H1 (cell line): ENCODE measurements at regions not wholly inside any gene's neighbourhood (a gene's known extent, or its start where the extent isn't known, plus 50 kb on each side); places are given as distances from the start of the nearest gene placed in this dataset.

Experiments
- CTCF ChIA-PET: fragments of 300-600 bp; sonication (Branson Sonifier 250); formaldehyde crosslinking; loops from one replicate; lab custom pipeline; 2021; ENCODE audit not compliant: partially characterized antibody; lab: Charles Lee
- POLR2A ChIA-PET: fragments of 300-600 bp; sonication (Branson Sonifier 250); formaldehyde crosslinking; loops from one replicate; lab custom pipeline; 2021; ENCODE audit warnings: inconsistent platforms; ENCODE audit not compliant: partially characterized antibody; lab: Charles Lee
- DNase-seq, 2 experiments: peaks; one replicate each; pipeline versions ENCODE4 v3.0.0 to v3.0.0-alpha.2; 2010 to 2022; ENCODE audit warnings: low spot score in 2 of 2, low read depth in 1 of 2, mixed read lengths in 1 of 2
- FAIRE-seq: peaks from 2 replicates; lab custom pipeline; 2011; peaks lifted over from hg19 to GRCh38; lab: Jason Lieb, UNC
- H2AFZ ChIP-seq: 2 replicates; pipeline ENCODE4 v1.8.1; 2012; ENCODE audit warnings: low read length, inconsistent platforms
- H2AK5ac ChIP-seq: 2 replicates; pipeline ENCODE4 v1.6.1; 2013; ENCODE audit warnings: low read depth, low read length
- H2BK120ac ChIP-seq: replicated peaks from 2 replicates; pipeline ENCODE3; 2013; ENCODE audit warnings: low read depth, low read length, inconsistent platforms
- H2BK12ac ChIP-seq: 2 replicates; pipeline ENCODE4 v1.6.1; 2013; ENCODE audit warnings: low read depth, low read length
- H2BK15ac ChIP-seq: 2 replicates; pipeline ENCODE4 v1.6.1; 2013; ENCODE audit warnings: low read length
- H2BK20ac ChIP-seq: 2 replicates; pipeline ENCODE4 v1.6.1; 2013; ENCODE audit warnings: low read length
- H2BK5ac ChIP-seq: 2 replicates; pipeline ENCODE4 v1.6.1; 2013; ENCODE audit warnings: low read depth, low read length
- H3K14ac ChIP-seq: 2 replicates; pipeline ENCODE4 v1.6.1; 2013; ENCODE audit warnings: inconsistent platforms; ENCODE audit not compliant: insufficient read length
- H3K18ac ChIP-seq: 2 replicates; pipeline ENCODE4 v1.6.1; 2013; ENCODE audit warnings: low read length; ENCODE audit errors: extremely low read depth
- H3K23ac ChIP-seq: 2 replicates; pipeline ENCODE4 v1.6.1; 2013; ENCODE audit warnings: inconsistent platforms; ENCODE audit not compliant: insufficient read length
- H3K23me2 ChIP-seq: 2 replicates; pipeline ENCODE4 v1.6.1; 2013; ENCODE audit warnings: low read depth, low read length
- H3K27ac ChIP-seq: 2 replicates; pipeline ENCODE4 v1.6.1; 2011; ENCODE audit warnings: low read depth, low read length, inconsistent platforms
- H3K27me3 ChIP-seq, 4 experiments: replicated peaks in 1 of 4; 1 replicate in 1 of 4; 2 replicates in 3 of 4; pipeline versions ENCODE4 v1.6.1 to v1.8.1; 2011 to 2013; ENCODE audit warnings: low read length in 3 of 4, mild to moderate bottlenecking in 3 of 4, inconsistent platforms in 2 of 4, mixed read lengths in 2 of 4, moderate library complexity in 1 of 4; ENCODE audit not compliant: control insufficient read depth in 3 of 4, insufficient read depth in 3 of 4; ENCODE audit errors: extremely low read depth in 1 of 4
- H3K36me3 ChIP-seq, 4 experiments: 2 replicates each; pipeline versions ENCODE4 v1.6.1 to v1.8.1; 2011 to 2013; ENCODE audit warnings: mild to moderate bottlenecking in 4 of 4, low read length in 3 of 4, moderate library complexity in 2 of 4, control low read depth in 1 of 4, inconsistent platforms in 1 of 4; ENCODE audit not compliant: insufficient read depth in 4 of 4, control insufficient read depth in 2 of 4
- H3K4ac ChIP-seq: replicated peaks from 2 replicates; pipeline ENCODE3; 2013; ENCODE audit warnings: low read length, low read depth, mixed read lengths, inconsistent platforms; ENCODE audit not compliant: insufficient read length
- H3K4me1 ChIP-seq, 4 experiments: replicated peaks in 1 of 4; 1 replicate in 1 of 4; 2 replicates in 3 of 4; pipeline versions ENCODE4 v1.6.1 to v1.8.1; 2011 to 2013; ENCODE audit warnings: low read length in 3 of 4, inconsistent platforms in 2 of 4, mixed read lengths in 1 of 4; ENCODE audit not compliant: insufficient read depth in 4 of 4, control insufficient read depth in 3 of 4
- H3K4me2 ChIP-seq, 2 experiments: 2 replicates each; pipeline versions ENCODE4 v1.6.1 to v1.8.1; 2011 to 2013; ENCODE audit warnings: low read depth in 2 of 2, low read length in 2 of 2, control low read depth in 1 of 2, inconsistent platforms in 1 of 2, mild to moderate bottlenecking in 1 of 2; ENCODE audit not compliant: insufficient read depth in 1 of 2
- H3K4me3 ChIP-seq, 4 experiments: fragments of 200-600, 300-600 bp in 1 of 4; sonication (generic), shearing (Covaris generic), sonication (Bioruptor Twin) in 1 of 4; 2 replicates each; pipeline versions ENCODE4 v1.5.1 to v1.8.1; 2011 to 2016; ENCODE audit warnings: low read length in 4 of 4, low read depth in 3 of 4, control low read depth in 2 of 4, inconsistent platforms in 2 of 4, mild to moderate bottlenecking in 2 of 4, mixed read lengths in 1 of 4, moderate library complexity in 1 of 4; ENCODE audit not compliant: insufficient read depth in 2 of 4; ENCODE audit errors: extremely low read depth in 1 of 4
- H3K56ac ChIP-seq: replicated peaks from 2 replicates; pipeline ENCODE3; 2013; ENCODE audit warnings: low read depth, mild to moderate bottlenecking, mixed read lengths, low read length, inconsistent platforms; ENCODE audit not compliant: insufficient read length
- H3K79me1 ChIP-seq: 2 replicates; pipeline ENCODE4 v1.6.1; 2013; ENCODE audit warnings: low read depth, low read length, control low read depth
- H3K79me2 ChIP-seq, 2 experiments: 2 replicates each; pipeline versions ENCODE4 v1.6.1 to v1.8.1; 2012 to 2013; ENCODE audit warnings: low read length in 2 of 2, mild to moderate bottlenecking in 2 of 2, inconsistent platforms in 1 of 2; ENCODE audit not compliant: insufficient read depth in 2 of 2, control insufficient read depth in 1 of 2
- H3K9ac ChIP-seq, 4 experiments: replicated peaks in 1 of 4; 1 replicate in 1 of 4; 2 replicates in 3 of 4; pipeline versions ENCODE4 v1.6.1 to v1.8.1; 2011 to 2013; ENCODE audit warnings: low read depth in 3 of 4, low read length in 3 of 4, control low read depth in 2 of 4, mild to moderate bottlenecking in 2 of 4, moderate library complexity in 2 of 4, inconsistent platforms in 1 of 4; ENCODE audit errors: extremely low read depth in 1 of 4
- H3K9me3 ChIP-seq, 2 experiments: 2 replicates each; pipeline versions ENCODE4 v1.6.1 to v1.8.1; 2012 to 2013; ENCODE audit warnings: mild to moderate bottlenecking in 2 of 2, moderate library complexity in 2 of 2, control low read depth in 1 of 2, inconsistent platforms in 1 of 2, low read depth in 1 of 2, low read length in 1 of 2, mixed read lengths in 1 of 2; ENCODE audit not compliant: insufficient read depth in 2 of 2
- H4K20me1 ChIP-seq, 2 experiments: replicated peaks in 1 of 2; 2 replicates each; pipeline versions ENCODE3 to v1.8.1; 2011 to 2013; ENCODE audit warnings: inconsistent platforms in 2 of 2, low read length in 2 of 2, mild to moderate bottlenecking in 1 of 2; ENCODE audit not compliant: insufficient read depth in 2 of 2, control insufficient read depth in 1 of 2
- H4K5ac ChIP-seq: 2 replicates; pipeline ENCODE4 v1.6.1; 2013; ENCODE audit warnings: low read length, low read depth, mixed read lengths, inconsistent platforms; ENCODE audit not compliant: insufficient read length
- H4K8ac ChIP-seq: 2 replicates; pipeline ENCODE4 v1.8.0; 2013; ENCODE audit warnings: mild to moderate bottlenecking, moderate library complexity, low read length, inconsistent platforms; ENCODE audit not compliant: insufficient read depth; ENCODE audit errors: extremely low read depth
- H4K91ac ChIP-seq: replicated peaks from 2 replicates; pipeline ENCODE3; 2013; ENCODE audit warnings: low read length, mixed read lengths, inconsistent platforms; ENCODE audit not compliant: insufficient read length
- BRCA1 ChIP-seq: IDR thresholded peaks from 2 replicates; pipeline ENCODE4 v1.6.1; 2012; ENCODE audit warnings: low read depth, low read length, improper control_type of control experiment
- EP300 ChIP-seq, 2 experiments: IDR thresholded peaks; 1 replicate in 1 of 2; 2 replicates in 1 of 2; pipeline ENCODE4 v1.6.1; 2011 to 2012; ENCODE audit warnings: low read depth in 2 of 2, low read length in 2 of 2, mild to moderate bottlenecking in 2 of 2, borderline replicate concordance in 1 of 2, inconsistent platforms in 1 of 2, moderate library complexity in 1 of 2
- EZH2 ChIP-seq: fragments of 200-600 bp; sonication (generic); IDR thresholded peaks from 2 replicates; pipeline ENCODE4 v1.7.1; 2012; ENCODE audit warnings: low read depth, mild to moderate bottlenecking, moderate library complexity, low read length, inconsistent platforms; ENCODE audit not compliant: severe bottlenecking
- MAX ChIP-seq: IDR thresholded peaks from 2 replicates; pipeline ENCODE4 v1.6.1; 2012; ENCODE audit warnings: inconsistent platforms
- NANOG ChIP-seq: IDR thresholded peaks from 2 replicates; pipeline ENCODE4 v1.6.1; 2011; ENCODE audit warnings: low read length, low read depth, mild to moderate bottlenecking, inconsistent platforms; ENCODE audit not compliant: insufficient read depth, poor library complexity, severe bottlenecking
- POLR2A ChIP-seq, 2 experiments: IDR thresholded peaks; 1 replicate in 1 of 2; 2 replicates in 1 of 2; pipeline ENCODE4 v1.6.1; 2011; ENCODE audit warnings: low read depth in 2 of 2, low read length in 2 of 2, mild to moderate bottlenecking in 2 of 2; ENCODE audit errors: control extremely low read depth in 1 of 2
- RXRA ChIP-seq: IDR thresholded peaks from 2 replicates; pipeline ENCODE4 v1.6.1; 2011; ENCODE audit warnings: low read depth, mild to moderate bottlenecking, low read length, moderate library complexity; ENCODE audit not compliant: insufficient read depth
- WGBS, 2 experiments: shearing (Covaris generic) in 1 of 2; methylation state at CpG; one replicate each; pipeline versions ENCODE4 v1.1.6 to v1.1.7; 2013 to 2015; ENCODE audit warnings: low lambda C conversion rate in 2 of 2, mixed read lengths in 2 of 2, inconsistent platforms in 1 of 2, low coverage in 1 of 2, missing lambda C conversion rate in 1 of 2; ENCODE audit not compliant: insufficient replicate concordance in 2 of 2, insufficient coverage in 1 of 2, insufficient read length in 1 of 2; ENCODE audit errors: extremely low coverage in 1 of 2, missing lambda C conversion rate in 1 of 2; 5-methylcytosine and 5-hydroxymethylcytosine counted together

- no peak overlapping the region for H2BK20ac ChIP-seq
- TF ChIP-seq NANOG (no peak), BRCA1 (no peak), EP300 (IDR thresholded peaks at IDR 0.05; ENCODE audit: borderline replicate concordance in 1 of 2, low read depth in 2 of 2, low read length in 2 of 2) (no peak), RXRA (no peak), POLR2A (IDR thresholded peaks at IDR 0.05; ENCODE audit: control extremely low read depth in 1 of 2, low read depth in 2 of 2, low read length in 2 of 2) (no peak), MAX (no peak), EZH2 (no peak)
- H2BK120ac ChIP-seq = no peak overlapping the region
- H4K91ac ChIP-seq = no peak overlapping the region
- WGBS, 2 experiments = 93% methylated on average over 4 of the region's 4 CpGs; no CpG with 5 or more reads in 1 of the 2 experiments
- no peak overlapping the region for H3K9ac ChIP-seq
- FAIRE-seq = no peak
- no peaks in the 10 kb centered on the region; the same call in 1 of the 2 replicates for H3K23me2 ChIP-seq
- no peak overlapping the region for H3K27ac ChIP-seq
- H3K56ac ChIP-seq = no peak overlapping the region
- ChIA-PET CTCF (no interaction called here), POLR2A (no interaction called here)
- no peak overlapping the region for H3K4ac ChIP-seq
- no peaks in the 10 kb centered on the region; a peak in 1 of 4 replicates for H3K9me3 ChIP-seq
- no peak overlapping the region for H4K5ac ChIP-seq
- H2BK5ac ChIP-seq = no peak overlapping the region
- no peak overlapping the region for H3K4me3 ChIP-seq
- DNase-seq = no peak
- no peak overlapping the region for H3K23ac ChIP-seq
- H3K36me3 ChIP-seq = no peaks in the 10 kb centered on the region
- no peaks in the 10 kb centered on the region for H3K79me2 ChIP-seq
- H2BK12ac ChIP-seq = no peak overlapping the region
- H3K14ac ChIP-seq = no peak overlapping the region
- no peak overlapping the region for H3K4me2 ChIP-seq
- no peak overlapping the region for H2AK5ac ChIP-seq
- no peak overlapping the region for H2BK15ac ChIP-seq
- 0 out of 2 replicates have a peak overlapping the region, but pooled peaks have one; percentile 22 for H3K18ac ChIP-seq
- no peaks in the 10 kb centered on the region for H3K79me1 ChIP-seq
- 0 out of 7 replicates have a peak, but pooled peaks cover 0 to 2% (median 0%) of the 10 kb centered on the region in 4 experiments for H3K27me3 ChIP-seq
- H2AFZ ChIP-seq = no peak overlapping the region
- H4K8ac ChIP-seq = no peak overlapping the region
- H4K20me1 ChIP-seq = no peaks in the 10 kb centered on the region
- H3K4me1 ChIP-seq = no peaks in the 10 kb centered on the region
Observed at GRCh38 chr18:10061566-10062140, 147.8 kb downstream of the VAPA start.
